ENCODE measurements at regions not wholly inside any gene's neighbourhood (a gene's known extent, or its start where the extent isn't known, plus 50 kb on each side); places are given as distances from the start of the nearest gene placed in this dataset.

- TF ChIP-seq, protein P1, sequence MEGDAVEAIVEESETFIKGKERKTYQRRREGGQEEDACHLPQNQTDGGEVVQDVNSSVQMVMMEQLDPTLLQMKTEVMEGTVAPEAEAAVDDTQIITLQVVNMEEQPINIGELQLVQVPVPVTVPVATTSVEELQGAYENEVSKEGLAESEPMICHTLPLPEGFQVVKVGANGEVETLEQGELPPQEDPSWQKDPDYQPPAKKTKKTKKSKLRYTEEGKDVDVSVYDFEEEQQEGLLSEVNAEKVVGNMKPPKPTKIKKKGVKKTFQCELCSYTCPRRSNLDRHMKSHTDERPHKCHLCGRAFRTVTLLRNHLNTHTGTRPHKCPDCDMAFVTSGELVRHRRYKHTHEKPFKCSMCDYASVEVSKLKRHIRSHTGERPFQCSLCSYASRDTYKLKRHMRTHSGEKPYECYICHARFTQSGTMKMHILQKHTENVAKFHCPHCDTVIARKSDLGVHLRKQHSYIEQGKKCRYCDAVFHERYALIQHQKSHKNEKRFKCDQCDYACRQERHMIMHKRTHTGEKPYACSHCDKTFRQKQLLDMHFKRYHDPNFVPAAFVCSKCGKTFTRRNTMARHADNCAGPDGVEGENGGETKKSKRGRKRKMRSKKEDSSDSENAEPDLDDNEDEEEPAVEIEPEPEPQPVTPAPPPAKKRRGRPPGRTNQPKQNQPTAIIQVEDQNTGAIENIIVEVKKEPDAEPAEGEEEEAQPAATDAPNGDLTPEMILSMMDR (IDR thresholded peaks at IDR 0.05; ENCODE audit: low read depth, low read length) = no peak
- no peak overlapping the region for H3K4me3 ChIP-seq (ENCODE audit: low read depth, low read length)
Observed at GRCh38 chr5:115469904-115470516, 74.6 kb downstream of the FEM1C start.

- no peak overlapping the region for H3K4me3 ChIP-seq (ENCODE audit: low read depth, low read length)
- TF ChIP-seq, protein P1 (IDR thresholded peaks at IDR 0.05; ENCODE audit: low read depth, low read length) = no peak
Observed at GRCh38 chr5:115467628-115468027, 76.9 kb downstream of the FEM1C start.

DNA sequence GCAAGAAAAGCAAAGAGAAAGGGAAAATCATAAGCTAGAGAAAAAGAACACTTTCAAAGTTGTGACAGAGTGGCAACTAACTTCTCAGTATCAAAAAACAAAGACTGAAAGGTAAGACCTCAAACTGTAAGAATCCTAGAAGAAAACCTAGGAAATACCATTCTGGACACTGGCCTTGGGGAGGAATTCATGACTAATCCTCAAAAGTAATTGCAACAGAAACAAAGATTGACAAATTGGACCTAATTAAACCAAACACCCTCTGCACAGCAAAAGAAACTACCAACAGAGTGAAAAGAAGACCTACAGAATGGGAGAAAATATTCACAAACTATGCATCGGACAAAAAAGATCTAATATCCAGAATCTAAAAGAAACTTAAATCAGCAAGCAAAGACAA is 79.1 kb downstream of the FEM1C start:
- TF ChIP-seq, protein P1 (IDR thresholded peaks at IDR 0.05; ENCODE audit: low read depth, low read length) = no peak

GRCh38 chr5:115463983-115464382 is 80.6 kb downstream of the FEM1C start:
- no peak overlapping the region for H3K4me3 ChIP-seq (ENCODE audit: low read depth, low read length)
- TF ChIP-seq, protein P1 (IDR thresholded peaks at IDR 0.05; ENCODE audit: low read depth, low read length) = no peak

More for the DNA sequence above, 79.1 kb downstream of the FEM1C start:
- no peak overlapping the region for H3K4me3 ChIP-seq (ENCODE audit: low read depth, low read length)

GRCh38 chr5:115461506-115462290 is 82.9 kb downstream of the FEM1C start:
- TF ChIP-seq, protein P1 (IDR thresholded peaks at IDR 0.05; ENCODE audit: low read depth, low read length) = no peak
- H3K4me3 ChIP-seq (ENCODE audit: low read depth, low read length) = no peak overlapping the region

DNA sequence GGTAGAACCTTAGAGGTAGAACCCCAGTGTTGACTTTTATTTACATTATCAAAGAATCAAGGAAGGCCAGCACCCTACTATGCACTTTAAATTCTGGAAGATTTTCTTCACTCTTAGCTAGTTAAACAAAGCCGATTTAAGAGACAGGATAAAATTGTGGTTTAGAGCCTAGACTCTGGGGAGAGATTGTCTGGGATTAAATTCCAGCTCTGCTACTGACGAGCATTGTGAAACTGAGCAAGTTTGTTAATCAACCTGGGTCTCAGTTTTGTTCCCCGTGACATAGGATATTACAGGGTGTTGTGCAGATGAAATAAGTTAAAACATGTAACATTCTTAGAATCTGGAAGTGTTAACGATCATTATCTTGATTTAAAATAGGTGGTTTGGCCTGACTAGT is 83.5 kb downstream of the FEM1C start:
- H3K4me3 ChIP-seq (ENCODE audit: low read depth, low read length) = no peak overlapping the region
- TF ChIP-seq, protein P1 (IDR thresholded peaks at IDR 0.05; ENCODE audit: low read depth, low read length) = no peak

DNA sequence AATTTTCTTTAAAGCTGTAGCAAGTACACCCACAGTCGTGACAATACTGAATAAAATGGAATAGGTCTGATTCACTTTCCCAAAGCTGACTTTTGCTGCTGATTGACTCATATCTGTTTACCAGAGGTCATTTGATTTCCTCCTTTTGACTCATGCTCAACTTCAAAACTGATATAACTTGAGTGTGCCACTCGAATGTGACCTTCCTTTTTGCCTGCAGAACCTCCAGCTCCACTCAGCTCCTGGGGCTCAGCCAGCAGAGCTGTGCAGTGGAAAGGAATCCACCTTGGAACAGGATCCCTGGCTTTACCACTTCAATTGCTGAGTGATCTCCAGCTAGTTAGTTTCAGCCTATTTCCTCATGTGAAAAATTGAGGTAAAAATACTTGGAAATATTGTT is 84.1 kb downstream of the FEM1C start:
- H3K4me3 ChIP-seq (ENCODE audit: low read depth, low read length) = no peak overlapping the region
- TF ChIP-seq, protein P1 (IDR thresholded peaks at IDR 0.05; ENCODE audit: low read depth, low read length) = no peak
